ENCODE measurements at regions not wholly inside any gene's neighbourhood (a gene's known extent, or its start where the extent isn't known, plus 50 kb on each side); places are given as distances from the start of the nearest gene placed in this dataset.

DNA sequence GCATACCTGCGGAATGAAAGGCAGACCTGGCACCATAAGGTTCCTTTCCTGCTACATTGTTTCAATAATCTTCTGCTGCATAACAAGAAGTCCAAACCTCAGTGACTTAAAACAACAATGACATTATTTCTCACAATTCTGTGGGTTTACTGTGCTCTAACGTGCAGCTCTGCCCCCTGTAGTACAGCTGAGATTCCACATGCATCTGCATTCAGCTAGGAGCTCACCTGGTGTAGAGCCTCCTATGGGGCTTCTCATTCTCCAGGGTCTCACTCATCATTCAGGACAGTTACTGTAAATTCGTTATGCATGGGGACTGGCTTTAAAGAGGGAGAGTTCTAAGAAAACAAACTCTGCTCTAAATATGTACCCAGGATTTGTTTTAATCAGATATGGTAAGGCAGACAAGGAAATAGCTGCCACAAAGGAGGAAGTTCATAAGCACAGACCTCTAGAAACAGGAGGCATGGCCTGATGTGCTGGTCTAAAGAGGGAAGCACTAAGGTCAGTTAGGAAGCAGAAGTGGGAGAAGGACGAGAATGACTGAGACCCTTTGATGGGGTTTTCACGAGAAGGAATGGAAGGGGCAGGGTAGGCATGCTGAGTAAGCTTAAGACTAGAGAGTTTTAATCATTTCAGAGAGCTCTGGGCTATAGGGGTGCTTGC is 347.0 kb downstream of the NEK10 start:
- TF ChIP-seq, protein P1, sequence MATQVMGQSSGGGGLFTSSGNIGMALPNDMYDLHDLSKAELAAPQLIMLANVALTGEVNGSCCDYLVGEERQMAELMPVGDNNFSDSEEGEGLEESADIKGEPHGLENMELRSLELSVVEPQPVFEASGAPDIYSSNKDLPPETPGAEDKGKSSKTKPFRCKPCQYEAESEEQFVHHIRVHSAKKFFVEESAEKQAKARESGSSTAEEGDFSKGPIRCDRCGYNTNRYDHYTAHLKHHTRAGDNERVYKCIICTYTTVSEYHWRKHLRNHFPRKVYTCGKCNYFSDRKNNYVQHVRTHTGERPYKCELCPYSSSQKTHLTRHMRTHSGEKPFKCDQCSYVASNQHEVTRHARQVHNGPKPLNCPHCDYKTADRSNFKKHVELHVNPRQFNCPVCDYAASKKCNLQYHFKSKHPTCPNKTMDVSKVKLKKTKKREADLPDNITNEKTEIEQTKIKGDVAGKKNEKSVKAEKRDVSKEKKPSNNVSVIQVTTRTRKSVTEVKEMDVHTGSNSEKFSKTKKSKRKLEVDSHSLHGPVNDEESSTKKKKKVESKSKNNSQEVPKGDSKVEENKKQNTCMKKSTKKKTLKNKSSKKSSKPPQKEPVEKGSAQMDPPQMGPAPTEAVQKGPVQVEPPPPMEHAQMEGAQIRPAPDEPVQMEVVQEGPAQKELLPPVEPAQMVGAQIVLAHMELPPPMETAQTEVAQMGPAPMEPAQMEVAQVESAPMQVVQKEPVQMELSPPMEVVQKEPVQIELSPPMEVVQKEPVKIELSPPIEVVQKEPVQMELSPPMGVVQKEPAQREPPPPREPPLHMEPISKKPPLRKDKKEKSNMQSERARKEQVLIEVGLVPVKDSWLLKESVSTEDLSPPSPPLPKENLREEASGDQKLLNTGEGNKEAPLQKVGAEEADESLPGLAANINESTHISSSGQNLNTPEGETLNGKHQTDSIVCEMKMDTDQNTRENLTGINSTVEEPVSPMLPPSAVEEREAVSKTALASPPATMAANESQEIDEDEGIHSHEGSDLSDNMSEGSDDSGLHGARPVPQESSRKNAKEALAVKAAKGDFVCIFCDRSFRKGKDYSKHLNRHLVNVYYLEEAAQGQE (IDR thresholded peaks at IDR 0.05; ENCODE audit: insufficient read depth in 1 of 2, low read depth in 2 of 2, low read length in 2 of 2): no peak
- TF ChIP-seq SIN3A (IDR thresholded peaks at IDR 0.05; ENCODE audit: borderline replicate concordance, insufficient read depth, low read length): no peak
- TF ChIP-seq TAF1 (IDR thresholded peaks at IDR 0.05; ENCODE audit: borderline replicate concordance, insufficient read depth, low read length): no peak
- no peak for TF ChIP-seq POLR2AphosphoS5 (IDR thresholded peaks at IDR 0.05; ENCODE audit: low read depth, low read length)
- no peak for TF ChIP-seq FOXP2 (optimal IDR thresholded peaks at IDR 0.05; ENCODE audit: borderline replicate concordance, extremely low read depth, extremely low read length, insufficient read depth)

DNA sequence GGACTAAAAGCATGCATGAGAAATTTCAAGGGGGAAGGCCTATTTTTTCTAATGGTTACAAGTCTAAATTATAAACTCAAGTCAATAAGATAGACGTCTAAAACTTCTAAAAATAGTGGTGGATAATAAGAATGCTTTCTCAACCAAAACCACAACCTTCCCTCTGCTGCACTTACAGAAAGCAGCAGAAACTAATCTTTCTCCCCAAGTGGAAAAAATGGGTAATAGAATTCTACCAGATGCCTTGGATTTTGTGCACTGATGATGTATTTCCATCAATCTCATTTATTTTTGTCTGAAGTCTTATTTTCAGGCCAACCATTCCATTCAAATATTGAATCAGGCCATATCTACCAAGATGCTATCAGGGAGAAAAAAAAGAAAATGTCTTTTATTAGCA is 344.7 kb downstream of the NEK10 start:
- no peak for TF ChIP-seq POLR2AphosphoS5 (IDR thresholded peaks at IDR 0.05; ENCODE audit: low read depth, low read length)
- no peak for TF ChIP-seq SIN3A (IDR thresholded peaks at IDR 0.05; ENCODE audit: borderline replicate concordance, insufficient read depth, low read length)
- TF ChIP-seq TAF1 (IDR thresholded peaks at IDR 0.05; ENCODE audit: borderline replicate concordance, insufficient read depth, low read length): no peak
- no peak for TF ChIP-seq FOXP2 (optimal IDR thresholded peaks at IDR 0.05; ENCODE audit: borderline replicate concordance, extremely low read depth, extremely low read length, insufficient read depth)
- TF ChIP-seq, protein P1 (IDR thresholded peaks at IDR 0.05; ENCODE audit: insufficient read depth in 1 of 2, low read depth in 2 of 2, low read length in 2 of 2): no peak

DNA sequence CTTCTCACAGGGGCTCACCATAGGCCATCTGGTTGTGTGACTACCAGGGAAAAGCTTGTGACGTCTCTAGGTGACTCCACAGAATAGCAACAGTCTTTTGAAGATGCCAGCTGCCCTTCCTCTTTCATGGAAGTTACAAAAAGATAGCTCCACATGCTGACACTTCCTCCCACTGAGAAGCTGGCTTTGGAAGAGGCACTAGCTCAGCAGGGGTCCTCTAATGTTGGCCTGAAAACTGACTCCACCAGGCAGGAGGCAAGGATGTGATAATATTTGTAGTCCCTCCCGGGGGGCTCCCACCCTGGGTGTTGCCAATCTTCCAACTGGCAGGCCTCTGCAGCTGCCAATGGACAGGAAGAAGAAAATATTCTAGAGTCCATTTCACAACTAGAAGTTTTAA is 343.5 kb downstream of the NEK10 start:
- TF ChIP-seq FOXP2 (optimal IDR thresholded peaks at IDR 0.05; ENCODE audit: borderline replicate concordance, extremely low read depth, extremely low read length, insufficient read depth) (no peak), TAF1 (IDR thresholded peaks at IDR 0.05; ENCODE audit: borderline replicate concordance, insufficient read depth, low read length) (no peak), SIN3A (IDR thresholded peaks at IDR 0.05; ENCODE audit: borderline replicate concordance, insufficient read depth, low read length) (no peak), POLR2AphosphoS5 (IDR thresholded peaks at IDR 0.05; ENCODE audit: low read depth, low read length) (no peak)
- TF ChIP-seq, protein P1 (IDR thresholded peaks at IDR 0.05; ENCODE audit: insufficient read depth in 1 of 2, low read depth in 2 of 2, low read length in 2 of 2): no peak

DNA sequence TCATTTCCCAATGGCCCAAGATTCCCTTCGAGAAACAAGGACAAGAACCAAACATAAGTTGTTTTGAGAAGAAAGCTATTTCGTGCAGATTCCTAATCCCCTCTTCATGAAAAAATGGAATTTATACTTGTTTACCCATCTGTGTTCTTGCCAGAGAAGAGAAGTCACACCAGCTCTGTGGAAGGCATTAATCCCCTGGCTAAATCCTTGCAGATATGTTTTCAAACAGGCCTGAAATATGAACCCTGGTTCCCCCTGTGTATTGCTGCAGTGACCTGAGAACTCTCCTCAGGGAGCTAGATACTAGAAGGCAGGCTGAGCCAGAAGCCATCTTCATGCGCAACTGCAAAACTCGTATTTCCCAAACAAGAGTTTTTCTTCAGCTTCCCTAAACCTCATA is 337.7 kb downstream of the NEK10 start:
- TF ChIP-seq, protein P1 (IDR thresholded peaks at IDR 0.05; ENCODE audit: insufficient read depth in 1 of 2, low read depth in 2 of 2, low read length in 2 of 2): no peak
- TF ChIP-seq TAF1 (IDR thresholded peaks at IDR 0.05; ENCODE audit: borderline replicate concordance, insufficient read depth, low read length): no peak
- TF ChIP-seq POLR2AphosphoS5 (IDR thresholded peaks at IDR 0.05; ENCODE audit: low read depth, low read length): no peak
- TF ChIP-seq FOXP2 (optimal IDR thresholded peaks at IDR 0.05; ENCODE audit: borderline replicate concordance, extremely low read depth, extremely low read length, insufficient read depth): no peak
- TF ChIP-seq SIN3A (IDR thresholded peaks at IDR 0.05; ENCODE audit: borderline replicate concordance, insufficient read depth, low read length): no peak
